ENCODE measurements at regions not wholly inside any gene's neighbourhood (a gene's known extent, or its start where the extent isn't known, plus 50 kb on each side); places are given as distances from the start of the nearest gene placed in this dataset.

DNA sequence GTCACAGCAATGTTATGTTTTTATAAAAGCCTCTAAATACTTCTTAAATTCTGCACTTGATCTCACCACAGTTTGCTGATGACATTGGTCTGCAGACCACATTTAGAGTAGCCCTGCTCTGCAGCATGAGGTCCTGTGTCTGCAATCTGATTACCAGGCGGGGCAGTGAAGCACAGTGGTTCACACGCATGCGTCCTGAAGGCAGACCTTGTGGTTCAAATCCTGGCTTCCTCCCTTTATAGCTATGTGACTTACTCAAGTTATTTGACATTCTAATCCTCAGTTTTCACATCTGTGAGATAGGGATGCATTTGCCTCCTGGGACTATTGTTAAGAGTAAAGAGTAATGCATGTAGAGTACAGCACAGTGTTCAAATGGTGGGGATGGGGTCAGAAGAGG is 50.3 kb downstream of the BMAL2 start:
- Mint-ChIP-seq H3K36me3 (ENCODE audit: low read depth) (no peaks in the 10 kb centered on the region), H3K27ac (no peak overlapping the region), H3K4me1 (no peaks in the 10 kb centered on the region), H3K27me3 (no peaks in the 10 kb centered on the region), H3K9me3 (no peaks in the 10 kb centered on the region), H3K4me3 (no peak overlapping the region)
- no peak for DNase-seq
- ChIA-PET CTCF (interaction anchor here (0.7 kb wide), 1 partner anchor 10 kb away, joined by 3 read pairs; no protein-coding TSS in a partner anchor), POLR2A (no interaction called here)

DNA sequence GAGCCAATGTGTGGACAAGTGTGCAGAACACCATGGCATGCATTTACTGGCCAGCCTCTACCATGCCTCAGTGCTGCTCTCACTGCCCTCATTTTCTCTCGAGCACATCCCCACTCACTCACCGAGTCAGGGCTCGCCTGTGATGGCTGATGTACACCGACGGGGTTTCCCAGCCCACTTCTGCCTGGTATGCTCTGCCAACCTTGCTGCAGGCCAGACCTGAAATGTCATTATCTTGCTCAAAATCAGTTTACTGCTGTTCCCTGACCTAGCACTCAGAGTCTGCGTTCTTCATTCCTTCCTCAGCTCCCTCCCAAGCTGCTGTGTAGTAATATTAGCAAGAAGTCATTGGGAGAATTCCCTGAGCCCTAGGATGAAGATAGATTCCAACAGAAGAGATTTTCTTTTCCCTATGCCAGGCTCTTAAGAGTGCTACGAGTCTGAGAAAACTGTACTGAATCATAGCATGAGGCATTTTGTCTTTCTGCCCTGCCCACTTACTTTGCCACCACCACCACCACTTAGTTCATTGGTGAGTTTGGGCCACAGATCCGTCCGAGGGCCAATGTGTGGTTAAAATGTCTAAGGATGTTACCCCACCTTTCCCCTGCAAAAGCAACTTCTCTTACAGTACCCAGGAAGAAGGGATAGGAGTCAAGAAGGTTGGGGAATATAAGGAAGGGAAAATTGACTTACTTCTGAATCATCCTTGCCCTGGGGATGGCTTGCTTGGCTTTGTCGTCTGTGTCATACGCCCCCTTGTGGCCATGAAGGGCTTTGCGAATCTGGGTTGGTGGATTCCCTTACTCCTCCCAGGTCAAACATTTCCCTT is 51.0 kb downstream of the BMAL2 start:
- DNase-seq: peak; percentile 76
- ChIA-PET CTCF (interaction anchor here (0.5 to 1.3 kb wide), 3 partner anchors 9 to 361 kb away, joined by 3 to 4 read pairs (median 3); no protein-coding TSS in a partner anchor), POLR2A (no interaction called here)
- Mint-ChIP-seq H3K36me3 (ENCODE audit: low read depth) (peaks cover 2% of the 10 kb centered on the region), H3K9me3 (no peaks in the 10 kb centered on the region), H3K27ac (no peak overlapping the region), H3K4me3 (no peak overlapping the region), H3K27me3 (no peaks in the 10 kb centered on the region), H3K4me1 (no peaks in the 10 kb centered on the region)

DNA sequence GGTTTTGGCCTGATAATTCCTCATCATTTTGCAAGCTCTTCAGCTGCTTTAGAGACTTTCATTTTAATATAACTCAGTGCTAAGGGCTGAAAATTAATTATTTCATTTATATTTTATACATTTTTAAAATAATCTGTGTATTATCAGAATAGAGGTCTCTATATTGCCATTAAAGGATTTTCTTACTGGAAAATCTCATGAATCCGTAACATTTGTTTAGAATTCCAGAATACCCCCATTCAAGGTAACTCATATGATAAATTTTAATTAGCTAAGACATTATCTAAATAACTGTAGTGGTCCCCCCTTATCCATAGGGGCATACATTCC is 51.6 kb downstream of the BMAL2 start:
- CTCF ChIA-PET: interaction anchor here (0.5 to 1.5 kb wide), 3 partner anchors 14 to 361 kb away, joined by 3 to 4 read pairs (median 4); no protein-coding TSS in a partner anchor
- Mint-ChIP-seq H3K4me1 (no peaks in the 10 kb centered on the region), H3K36me3 (ENCODE audit: low read depth) (peaks cover 2% of the 10 kb centered on the region), H3K4me3 (no peak overlapping the region), H3K27ac (no peak overlapping the region), H3K27me3 (no peaks in the 10 kb centered on the region), H3K9me3 (no peaks in the 10 kb centered on the region)
- POLR2A ChIA-PET: no interaction called here
- DNase-seq: no peak

DNA sequence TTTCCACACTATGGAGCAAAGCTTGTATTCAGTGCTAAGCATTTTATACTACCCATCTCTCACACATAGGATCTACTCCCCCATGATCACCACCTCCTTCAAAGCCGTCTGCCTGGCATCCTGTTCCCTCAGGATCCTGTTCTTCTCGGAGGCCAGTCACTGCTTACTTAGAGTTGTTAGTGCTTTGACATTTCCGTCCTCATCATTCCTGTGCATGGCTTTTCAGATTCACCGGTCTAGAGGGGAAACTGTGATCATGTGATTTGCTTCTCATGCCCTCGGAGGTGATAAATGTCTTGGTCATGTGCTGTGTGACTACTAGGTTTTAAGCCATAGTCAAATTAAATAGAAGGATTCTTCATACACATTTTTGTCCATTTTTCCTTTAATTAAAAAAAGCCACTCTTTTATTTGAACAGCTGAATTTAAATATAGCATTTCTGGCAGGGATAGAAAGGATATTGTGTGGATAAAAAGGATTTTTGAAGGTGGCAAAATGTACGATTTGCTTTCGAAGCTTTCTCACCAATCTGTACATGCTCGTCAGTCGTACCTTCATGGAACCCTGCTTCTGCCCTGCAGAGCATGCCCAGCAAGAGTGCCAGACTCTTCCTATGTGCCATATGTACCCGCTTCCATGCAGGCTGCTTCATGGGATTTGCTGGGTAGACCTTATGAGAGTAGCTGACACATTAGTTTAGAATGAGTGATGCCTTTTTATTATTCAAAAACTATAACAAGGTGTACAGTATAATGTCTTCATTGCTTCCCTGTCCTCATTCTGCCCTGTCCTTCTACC is 53.3 kb downstream of the BMAL2 start:
- no peaks in the 10 kb centered on the region for H3K9me3 Mint-ChIP-seq
- no peak overlapping the region for H3K27ac Mint-ChIP-seq
- ChIA-PET POLR2A (no interaction called here), CTCF (interaction anchor here (0.8 to 1.5 kb wide), 4 partner anchors 30 to 364 kb away, joined by 3 to 4 read pairs (median 3); partner anchors contain the start of gene MED21)
- no peaks in the 10 kb centered on the region for H3K27me3 Mint-ChIP-seq
- H3K4me3 Mint-ChIP-seq: no peak overlapping the region
- DNase-seq: no peak
- H3K4me1 Mint-ChIP-seq: no peaks in the 10 kb centered on the region
- peaks cover 4% of the 10 kb centered on the region for H3K36me3 Mint-ChIP-seq (ENCODE audit: low read depth)

DNA sequence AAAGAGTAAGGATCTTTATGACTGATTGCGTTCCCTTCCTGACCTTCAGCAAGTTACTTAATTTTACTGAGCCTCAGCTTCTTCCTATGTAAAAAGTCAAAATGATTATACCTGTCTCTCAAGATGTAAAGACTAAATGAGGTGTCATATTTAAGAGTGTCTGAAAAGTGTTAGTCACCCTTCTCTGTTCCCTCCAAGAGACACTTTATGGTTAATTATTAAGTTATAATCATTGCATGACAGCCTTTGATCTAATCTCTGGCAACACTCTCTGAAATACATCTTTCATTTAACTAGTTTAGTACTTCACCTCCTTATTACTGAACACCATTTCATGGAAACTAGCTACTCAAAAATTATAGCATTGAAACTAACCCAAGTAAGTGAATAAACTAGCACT is 54.8 kb downstream of the BMAL2 start:
- Mint-ChIP-seq H3K4me3 (no peak overlapping the region), H3K27me3 (no peaks in the 10 kb centered on the region), H3K27ac (no peak overlapping the region), H3K36me3 (ENCODE audit: low read depth) (peaks cover 11% of the 10 kb centered on the region), H3K4me1 (no peaks in the 10 kb centered on the region), H3K9me3 (no peaks in the 10 kb centered on the region)
- DNase-seq: no peak
- ChIA-PET POLR2A (no interaction called here), CTCF (interaction anchor here (1.1 kb wide), 2 partner anchors 18 to 37 kb away, joined by 3 to 4 read pairs; no protein-coding TSS in a partner anchor)

DNA sequence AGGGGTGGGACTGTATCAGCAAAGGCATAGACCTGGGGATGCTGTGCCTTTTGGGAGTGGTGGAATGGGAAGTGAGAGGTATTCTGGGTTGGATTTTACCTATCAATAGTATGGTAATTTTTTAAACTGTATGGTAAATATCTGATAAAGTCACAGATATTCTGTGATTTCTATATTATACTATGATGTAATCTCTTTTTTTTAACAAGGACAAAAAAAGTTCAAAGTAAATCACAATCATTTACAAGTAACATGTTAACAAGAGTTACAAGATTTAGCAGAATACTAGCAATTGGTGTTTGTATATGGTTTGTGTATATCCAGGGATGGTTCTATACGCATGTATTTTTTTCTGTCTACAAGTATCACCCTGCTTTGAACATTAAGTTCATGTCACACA is 56.0 kb downstream of the BMAL2 start:
- ChIA-PET CTCF (no interaction called here), POLR2A (no interaction called here)
- H3K27me3 Mint-ChIP-seq: no peaks in the 10 kb centered on the region
- H3K36me3 Mint-ChIP-seq (ENCODE audit: low read depth): peaks cover 11% of the 10 kb centered on the region
- no peak overlapping the region for H3K27ac Mint-ChIP-seq
- no peak for DNase-seq
- no peak overlapping the region for H3K4me3 Mint-ChIP-seq
- H3K4me1 Mint-ChIP-seq: no peaks in the 10 kb centered on the region
- H3K9me3 Mint-ChIP-seq: no peaks in the 10 kb centered on the region

DNA sequence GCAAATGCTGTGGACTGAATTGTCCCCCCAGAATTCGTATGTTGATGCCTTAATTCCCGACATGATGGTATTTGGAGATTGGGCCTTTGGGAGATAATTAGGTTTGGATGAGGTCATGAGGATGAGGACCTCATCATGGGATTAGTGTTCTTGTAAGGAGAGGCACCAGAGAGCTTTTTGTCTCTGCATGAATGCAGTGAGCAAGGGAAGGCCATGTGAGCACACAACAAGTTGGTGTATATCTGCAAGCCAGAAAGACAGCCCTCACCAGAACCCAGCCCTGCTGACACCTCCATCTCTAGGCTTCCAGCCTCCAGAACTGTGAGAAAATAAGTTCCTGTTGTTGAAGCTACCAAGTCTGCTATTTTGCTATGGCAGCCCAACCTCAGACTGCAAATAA is 51.9 kb upstream of the SMCO2 start:
- ChIA-PET POLR2A (no interaction called here), CTCF (no interaction called here)
- Mint-ChIP-seq H3K36me3 (ENCODE audit: low read depth) (peaks cover 9% of the 10 kb centered on the region), H3K4me1 (no peaks in the 10 kb centered on the region), H3K4me3 (no peak overlapping the region), H3K9me3 (no peaks in the 10 kb centered on the region), H3K27ac (no peak overlapping the region), H3K27me3 (no peaks in the 10 kb centered on the region)
- no peak for DNase-seq

DNA sequence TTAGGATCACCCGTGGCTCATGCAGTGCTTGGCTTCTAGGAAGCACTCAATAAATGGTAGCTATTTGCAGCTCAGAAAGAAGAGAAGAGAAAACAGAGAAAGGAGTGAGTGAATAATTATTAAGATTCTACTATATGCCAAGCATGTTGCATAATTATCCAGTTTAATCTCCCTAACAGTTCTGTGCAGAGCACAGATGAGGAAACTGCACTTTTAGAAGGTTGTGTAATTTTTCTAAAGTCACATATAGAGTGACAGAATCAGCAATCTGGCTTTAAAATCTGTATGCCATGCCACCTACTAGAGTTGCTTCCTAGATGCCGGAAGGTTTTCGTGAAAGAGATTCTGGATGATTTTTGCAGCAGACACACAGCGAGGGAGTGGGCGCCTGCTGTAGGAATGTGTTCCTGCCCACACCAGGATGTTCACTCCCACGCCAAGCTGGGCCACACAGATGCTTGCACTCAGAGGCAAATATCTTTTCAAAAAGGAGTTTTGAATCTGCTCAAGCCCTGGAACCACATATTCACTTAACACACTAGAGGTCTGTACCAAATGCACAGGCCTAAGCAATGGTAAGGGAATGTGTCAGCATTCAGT is 50.2 kb upstream of the SMCO2 start:
- Mint-ChIP-seq H3K4me1 (no peaks in the 10 kb centered on the region), H3K36me3 (ENCODE audit: low read depth) (peaks cover 4% of the 10 kb centered on the region), H3K27ac (no peak overlapping the region), H3K27me3 (no peaks in the 10 kb centered on the region), H3K4me3 (no peak overlapping the region), H3K9me3 (no peaks in the 10 kb centered on the region)
- ChIA-PET POLR2A (no interaction called here), CTCF (no interaction called here)
- no peak for DNase-seq
